ENCODE measurements at regions not wholly inside any gene's neighbourhood (a gene's known extent, or its start where the extent isn't known, plus 50 kb on each side); places are given as distances from the start of the nearest gene placed in this dataset.

GRCh38 chr2:176413786-176414185 is 144.5 kb downstream of the MTX2 start:
- DNase-seq (ENCODE audit: low read depth): no peak
- no peak overlapping the region for H3K4me3 ChIP-seq (ENCODE audit: control insufficient read depth, low read depth, low read length)
- no peak for TF ChIP-seq CTCF (conservative IDR thresholded peaks at IDR 0.05; ENCODE audit: control insufficient read depth, insufficient read depth, low read depth, low read length)

- no peak for DNase-seq (ENCODE audit: low read depth)
- no peak overlapping the region for H3K4me3 ChIP-seq (ENCODE audit: control insufficient read depth, low read depth, low read length)
- no peak for TF ChIP-seq CTCF (conservative IDR thresholded peaks at IDR 0.05; ENCODE audit: control insufficient read depth, insufficient read depth, low read depth, low read length)
Measured at GRCh38 chr2:176414641-176415040, 145.4 kb downstream of the MTX2 start.

- no peak for TF ChIP-seq CTCF (conservative IDR thresholded peaks at IDR 0.05; ENCODE audit: control insufficient read depth, insufficient read depth, low read depth, low read length)
- DNase-seq (ENCODE audit: low read depth): no peak
- H3K4me3 ChIP-seq (ENCODE audit: control insufficient read depth, low read depth, low read length): no peak overlapping the region
Measured at GRCh38 chr2:176415174-176415895, 146.1 kb downstream of the MTX2 start.

- DNase-seq (ENCODE audit: low read depth): no peak
- no peak for TF ChIP-seq CTCF (conservative IDR thresholded peaks at IDR 0.05; ENCODE audit: control insufficient read depth, insufficient read depth, low read depth, low read length)
- H3K4me3 ChIP-seq (ENCODE audit: control insufficient read depth, low read depth, low read length): no peak overlapping the region
Measured at GRCh38 chr2:176415937-176416499, 146.8 kb downstream of the MTX2 start.

- H3K4me3 ChIP-seq (ENCODE audit: control insufficient read depth, low read depth, low read length): no peak overlapping the region
- no peak for DNase-seq (ENCODE audit: low read depth)
- TF ChIP-seq CTCF (conservative IDR thresholded peaks at IDR 0.05; ENCODE audit: control insufficient read depth, insufficient read depth, low read depth, low read length): no peak
Measured at GRCh38 chr2:176418768-176419167, 149.5 kb downstream of the MTX2 start.

- peak; percentile 80 for DNase-seq (ENCODE audit: low read depth)
Measured at GRCh38 chr2:176419591-176420071, 150.4 kb downstream of the MTX2 start.

More at GRCh38 chr2:176419591-176420071, 150.4 kb downstream of the MTX2 start:
- TF ChIP-seq CTCF (conservative IDR thresholded peaks at IDR 0.05; ENCODE audit: control insufficient read depth, insufficient read depth, low read depth, low read length): no peak
- H3K4me3 ChIP-seq (ENCODE audit: control insufficient read depth, low read depth, low read length): no peak overlapping the region
